ENCODE measurements at regions not wholly inside any gene's neighbourhood (a gene's known extent, or its start where the extent isn't known, plus 50 kb on each side); places are given as distances from the start of the nearest gene placed in this dataset.
"Not testable (repeated sequence)": the region's sequence is repeated elsewhere in the genome, so short reads cannot be mapped to it uniquely, and the experiment has no call there.

DNA sequence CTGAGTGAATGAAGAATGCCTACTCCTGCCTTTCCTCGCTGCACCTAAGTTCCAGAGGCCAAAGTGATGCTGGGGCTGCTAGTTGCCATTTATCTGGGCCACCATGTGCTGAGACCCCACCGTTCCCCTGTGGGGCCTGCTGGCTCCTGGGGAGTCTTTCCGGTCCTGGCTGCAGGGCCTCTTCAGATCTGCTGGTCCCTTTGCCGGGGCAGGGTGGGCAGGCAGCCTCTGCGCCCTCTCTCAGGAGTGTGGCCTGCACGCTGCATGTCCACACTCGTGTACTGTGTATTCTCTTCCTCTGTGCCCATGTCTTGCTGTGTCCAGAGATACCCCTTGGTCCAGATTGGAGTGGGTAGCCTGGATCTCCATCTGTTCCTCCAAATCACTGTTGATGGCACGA lies 151.8 kb upstream of the MED13 start:
- 83 to 90% methylated on average over 8 of the region's 8 CpGs for WGBS, 2 donors
- Histone ChIP-seq H3K4me1 (no peaks in the 10 kb centered on the region), H3K9me3 (peaks cover 0 to 6% (median 0%) of the 10 kb centered on the region in 11 donors), H3K27ac (no peak overlapping the region), H3K4me3 (no peak overlapping the region), H3K27me3 (no peaks in the 10 kb centered on the region), H3K36me3 (no peaks in the 10 kb centered on the region)
- intact Hi-C loops (cut with DNase I): no loop called here
- DNase-seq: no peak
- TF ChIP-seq, protein P1, sequence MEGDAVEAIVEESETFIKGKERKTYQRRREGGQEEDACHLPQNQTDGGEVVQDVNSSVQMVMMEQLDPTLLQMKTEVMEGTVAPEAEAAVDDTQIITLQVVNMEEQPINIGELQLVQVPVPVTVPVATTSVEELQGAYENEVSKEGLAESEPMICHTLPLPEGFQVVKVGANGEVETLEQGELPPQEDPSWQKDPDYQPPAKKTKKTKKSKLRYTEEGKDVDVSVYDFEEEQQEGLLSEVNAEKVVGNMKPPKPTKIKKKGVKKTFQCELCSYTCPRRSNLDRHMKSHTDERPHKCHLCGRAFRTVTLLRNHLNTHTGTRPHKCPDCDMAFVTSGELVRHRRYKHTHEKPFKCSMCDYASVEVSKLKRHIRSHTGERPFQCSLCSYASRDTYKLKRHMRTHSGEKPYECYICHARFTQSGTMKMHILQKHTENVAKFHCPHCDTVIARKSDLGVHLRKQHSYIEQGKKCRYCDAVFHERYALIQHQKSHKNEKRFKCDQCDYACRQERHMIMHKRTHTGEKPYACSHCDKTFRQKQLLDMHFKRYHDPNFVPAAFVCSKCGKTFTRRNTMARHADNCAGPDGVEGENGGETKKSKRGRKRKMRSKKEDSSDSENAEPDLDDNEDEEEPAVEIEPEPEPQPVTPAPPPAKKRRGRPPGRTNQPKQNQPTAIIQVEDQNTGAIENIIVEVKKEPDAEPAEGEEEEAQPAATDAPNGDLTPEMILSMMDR (IDR thresholded peaks at IDR 0.05): no peak
- ATAC-seq: no peak

GRCh38 chr17:62215891-62216290 lies 150.8 kb upstream of the MED13 start:
- WGBS, 2 donors: 89% methylated on average over 6 of the region's 6 CpGs
- H3K27me3 ChIP-seq; H3K36me3 ChIP-seq; H3K4me1 ChIP-seq; H3K4me3 ChIP-seq; ATAC-seq; intact Hi-C loops (cut with DNase I); DNase-seq; H3K27ac ChIP-seq; H3K9me3 ChIP-seq: not testable (repeated sequence)

DNA sequence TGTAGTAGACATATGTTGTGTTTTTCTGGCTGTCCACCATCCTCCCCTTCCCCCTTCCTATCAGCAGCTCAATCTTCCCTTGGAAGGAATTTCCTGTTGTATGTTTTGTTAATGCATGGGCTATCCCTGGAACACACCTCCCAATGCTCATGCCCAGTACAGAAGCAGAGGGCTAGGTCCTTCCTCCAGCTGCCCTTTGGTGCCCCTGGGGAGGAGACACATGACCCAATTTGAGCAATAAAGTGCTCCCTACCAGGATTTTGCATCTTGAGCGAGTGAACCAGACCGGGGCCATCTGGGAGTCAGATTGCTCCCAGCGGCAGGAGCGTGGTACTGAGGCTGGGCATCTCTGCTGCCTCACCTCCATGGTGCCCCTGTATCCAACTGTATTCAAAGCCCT lies 141.5 kb upstream of the MED13 start:
- ATAC-seq (no peak), DNase-seq (no peak)
- Histone ChIP-seq H3K9me3 (peaks cover 0 to 13% (median 0%) of the 10 kb centered on the region in 11 donors), H3K27ac (no peak overlapping the region), H3K4me1 (no peaks in the 10 kb centered on the region), H3K4me3 (no peak overlapping the region), H3K36me3 (no peaks in the 10 kb centered on the region), H3K27me3 (no peaks in the 10 kb centered on the region)
- TF ChIP-seq, protein P1 (IDR thresholded peaks at IDR 0.05): no peak
- 64 to 71% methylated on average over 4 of the region's 4 CpGs for WGBS, 2 donors
- intact Hi-C loops (cut with DNase I): no loop called here

GRCh38 chr17:62197156-62197555 lies 132.1 kb upstream of the MED13 start:
- H3K27me3 ChIP-seq; DNase-seq; H3K4me1 ChIP-seq; H3K27ac ChIP-seq; intact Hi-C loops (cut with DNase I); H3K36me3 ChIP-seq; H3K4me3 ChIP-seq; ATAC-seq: not testable (repeated sequence)
- 82 to 83% methylated on average over 7 of the region's 7 CpGs for WGBS, 2 donors
- H3K9me3 ChIP-seq: peaks cover 0 to 21% (median 4%) of the 10 kb centered on the region in 11 donors

DNA sequence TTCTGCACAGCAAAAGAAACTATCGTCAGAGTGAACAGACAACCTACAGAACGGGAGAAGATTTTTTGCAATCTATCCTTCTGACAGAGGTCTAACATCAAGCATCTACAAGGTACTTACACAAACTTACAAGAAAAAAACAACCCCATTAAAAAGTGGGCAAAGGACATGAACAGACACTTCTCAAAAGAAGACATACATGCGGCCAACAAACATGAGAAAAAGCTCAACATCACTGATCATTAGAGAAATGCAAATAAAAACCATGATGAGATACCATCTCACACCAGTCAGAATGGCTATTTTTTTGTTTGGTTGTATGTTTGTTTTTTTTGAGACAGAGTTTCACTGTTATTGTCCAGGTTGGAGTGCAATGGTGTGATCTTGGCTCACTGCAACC lies 131.5 kb upstream of the MED13 start:
- H3K36me3 ChIP-seq; H3K4me3 ChIP-seq; H3K27me3 ChIP-seq; intact Hi-C loops (cut with DNase I); H3K27ac ChIP-seq; DNase-seq; ATAC-seq; H3K4me1 ChIP-seq: not testable (repeated sequence)
- H3K9me3 ChIP-seq: peaks cover 0 to 21% (median 4%) of the 10 kb centered on the region in 11 donors
- 95 to 96% methylated on average over 3 of the region's 3 CpGs for WGBS, 2 donors

DNA sequence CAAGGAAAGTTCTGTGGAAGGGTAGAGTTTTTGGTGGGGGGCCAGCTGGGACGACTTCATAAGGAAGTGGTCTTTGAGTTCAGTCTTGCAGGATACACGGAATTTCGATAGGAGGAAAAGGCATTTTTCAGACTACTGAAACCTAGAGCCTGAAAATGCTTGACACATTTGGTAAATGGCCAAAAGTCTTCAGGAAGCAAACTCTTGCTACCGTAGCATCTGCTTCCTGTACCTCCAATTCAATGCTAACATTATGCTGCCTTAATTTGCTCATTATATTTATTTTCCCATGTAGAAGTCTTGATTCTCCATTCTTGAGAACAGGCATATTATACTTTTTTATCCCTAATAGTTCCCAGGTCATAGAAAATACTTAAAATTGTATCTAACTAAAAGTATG lies 129.3 kb upstream of the MED13 start:
- H3K36me3 ChIP-seq: no peaks in the 10 kb centered on the region
- no peaks in the 10 kb centered on the region for H3K4me1 ChIP-seq
- TF ChIP-seq, protein P1 (IDR thresholded peaks at IDR 0.05): no peak
- whole genome bisulfite sequencing, 2 donors: 32 to 55% methylated on average over 4 of the region's 4 CpGs
- H3K27ac ChIP-seq: no peak overlapping the region
- H3K9me3 ChIP-seq: peaks cover 0 to 21% (median 4%) of the 10 kb centered on the region in 11 donors
- intact Hi-C loops (cut with DNase I): no loop called here
- no peak for ATAC-seq
- no peaks in the 10 kb centered on the region for H3K27me3 ChIP-seq
- no peak for DNase-seq
- H3K4me3 ChIP-seq: no peak overlapping the region
